DND-41 (cell line): ENCODE measurements at regions not wholly inside any gene's neighbourhood (a gene's known extent, or its start where the extent isn't known, plus 50 kb on each side); places are given as distances from the start of the nearest gene placed in this dataset.

ENCODE experiments used
- ATAC-seq: fragments of 200-7000 bp; cut with Tn5 transposase; 3 replicates; pipeline ENCODE4 v1.9.1; 2021; ENCODE audit warnings: low read depth; ENCODE audit not compliant: insufficient read depth
- DNase-seq: peaks from one replicate; pipeline ENCODE4 v3.0.0-alpha.2; 2020
- H2AFZ ChIP-seq: 2 replicates; pipeline ENCODE4 v1.6.0; 2012; ENCODE audit warnings: low read depth, low read length
- H3K27ac ChIP-seq: 2 replicates; pipeline ENCODE4 v1.5.1; 2012; ENCODE audit warnings: low read length, inconsistent platforms
- H3K27me3 ChIP-seq: fragments of 200-600 bp; sonication (generic); 2 replicates; pipeline ENCODE4 v1.6.0; 2012; ENCODE audit warnings: low read length, mild to moderate bottlenecking, inconsistent platforms; ENCODE audit not compliant: insufficient read depth, poor library complexity
- H3K36me3 ChIP-seq: 2 replicates; pipeline ENCODE4 v1.5.1; 2012; ENCODE audit warnings: low read length, inconsistent platforms; ENCODE audit not compliant: insufficient read depth
- H3K4me1 ChIP-seq: 2 replicates; pipeline ENCODE4 v1.5.1; 2012; ENCODE audit warnings: mild to moderate bottlenecking, low read length; ENCODE audit not compliant: insufficient read depth
- H3K4me2 ChIP-seq: 2 replicates; pipeline ENCODE4 v1.6.0; 2012; ENCODE audit warnings: mild to moderate bottlenecking, moderate library complexity, low read length, inconsistent platforms; ENCODE audit not compliant: insufficient read depth
- H3K4me3 ChIP-seq, 2 experiments: fragments of 200-600 bp in 1 of 2; shearing (Covaris generic) in 1 of 2; 2 replicates each; pipeline ENCODE4 v1.5.1; 2012 to 2016; ENCODE audit warnings: inconsistent platforms in 2 of 2, low read length in 2 of 2, mild to moderate bottlenecking in 2 of 2, low read depth in 1 of 2, moderate library complexity in 1 of 2
- H3K79me2 ChIP-seq: 2 replicates; pipeline ENCODE4 v1.6.0; 2012; ENCODE audit warnings: low read length, inconsistent platforms; ENCODE audit not compliant: insufficient read depth
- H3K9ac ChIP-seq: 2 replicates; pipeline ENCODE4 v1.6.0; 2012; ENCODE audit warnings: low read depth, mild to moderate bottlenecking, inconsistent platforms, low read length, moderate library complexity
- H3K9me3 ChIP-seq: 2 replicates; pipeline ENCODE4 v1.5.1; 2012; ENCODE audit warnings: low read length, moderate library complexity, mild to moderate bottlenecking, inconsistent platforms; ENCODE audit not compliant: insufficient read depth, severe bottlenecking
- H4K20me1 ChIP-seq: 2 replicates; pipeline ENCODE4 v1.6.0; 2012; ENCODE audit warnings: low read length; ENCODE audit not compliant: insufficient read depth
- CTCF ChIP-seq: IDR thresholded peaks from 2 replicates; pipeline ENCODE4 v1.5.1; 2012; ENCODE audit warnings: borderline replicate concordance, low read length, moderate library complexity, mild to moderate bottlenecking; ENCODE audit not compliant: poor library complexity, severe bottlenecking; ENCODE audit errors: extremely low read depth
- EZH2 ChIP-seq: IDR thresholded peaks from 3 replicates; pipeline ENCODE4 v1.6.1; 2012; ENCODE audit warnings: borderline replicate concordance, low read depth, mild to moderate bottlenecking, moderate library complexity, low read length, inconsistent platforms; ENCODE audit not compliant: severe bottlenecking

GRCh38 chr10:84783909-84784308, 455.5 kb downstream of the CCSER2 start:
- Histone ChIP-seq H3K9me3 (no peaks in the 10 kb centered on the region), H3K4me1 (no peaks in the 10 kb centered on the region), H3K79me2 (no peaks in the 10 kb centered on the region), H4K20me1 (no peaks in the 10 kb centered on the region), H3K27ac (no peak overlapping the region), H3K4me3 (no peak overlapping the region), H3K9ac (no peak overlapping the region), H3K27me3 (no peaks in the 10 kb centered on the region), H3K36me3 (no peaks in the 10 kb centered on the region), H3K4me2 (no peak overlapping the region), H2AFZ (no peak overlapping the region)
- no peak for TF ChIP-seq CTCF
- no peak for TF ChIP-seq EZH2
- no peak for DNase-seq
- ATAC-seq: no peak

- no peaks in the 10 kb centered on the region for H3K27me3 ChIP-seq
- no peak overlapping the region for H3K4me3 ChIP-seq
- no peaks in the 10 kb centered on the region for H3K79me2 ChIP-seq
- no peak for DNase-seq
- H3K9me3 ChIP-seq: no peaks in the 10 kb centered on the region
- no peaks in the 10 kb centered on the region for H4K20me1 ChIP-seq
- H3K4me1 ChIP-seq: no peaks in the 10 kb centered on the region
- H3K9ac ChIP-seq: no peak overlapping the region
- no peaks in the 10 kb centered on the region for H3K36me3 ChIP-seq
- H3K27ac ChIP-seq: no peak overlapping the region
- no peak overlapping the region for H3K4me2 ChIP-seq
- TF ChIP-seq EZH2 (no peak), CTCF (no peak)
- no peak for ATAC-seq
- no peak overlapping the region for H2AFZ ChIP-seq
These were observed 456.4 kb downstream of the CCSER2 start for GRCh38 chr10:84784749-84785148.

GRCh38 chr10:84789026-84789425, 460.6 kb downstream of the CCSER2 start:
- ATAC-seq (no peak), DNase-seq (no peak)
- TF ChIP-seq CTCF (no peak), EZH2 (no peak)
- Histone ChIP-seq H3K79me2 (no peaks in the 10 kb centered on the region), H3K27me3 (no peaks in the 10 kb centered on the region), H3K9ac (no peak overlapping the region), H2AFZ (no peak overlapping the region), H4K20me1 (no peaks in the 10 kb centered on the region), H3K9me3 (no peaks in the 10 kb centered on the region), H3K36me3 (no peaks in the 10 kb centered on the region), H3K4me1 (no peaks in the 10 kb centered on the region), H3K27ac (no peak overlapping the region), H3K4me2 (no peak overlapping the region), H3K4me3 (no peak overlapping the region)

- H3K9ac ChIP-seq: no peak overlapping the region
- DNase-seq: no peak
- ATAC-seq: no peak
- no peak overlapping the region for H3K27ac ChIP-seq
- no peaks in the 10 kb centered on the region for H3K36me3 ChIP-seq
- H3K9me3 ChIP-seq: no peaks in the 10 kb centered on the region
- no peaks in the 10 kb centered on the region for H3K79me2 ChIP-seq
- TF ChIP-seq CTCF: no peak
- TF ChIP-seq EZH2: no peak
- H3K4me3 ChIP-seq: no peak overlapping the region
- H4K20me1 ChIP-seq: no peaks in the 10 kb centered on the region
- no peaks in the 10 kb centered on the region for H3K4me1 ChIP-seq
- H3K27me3 ChIP-seq: peaks cover 5% of the 10 kb centered on the region
- no peak overlapping the region for H2AFZ ChIP-seq
- H3K4me2 ChIP-seq: no peak overlapping the region
These were observed 469.9 kb downstream of the CCSER2 start for GRCh38 chr10:84798312-84798711.
